OCI-LY1 (cell line): ENCODE measurements at regions not wholly inside any gene's neighbourhood (a gene's known extent, or its start where the extent isn't known, plus 50 kb on each side); places are given as distances from the start of the nearest gene placed in this dataset.

Experiments used
- CTCF ChIP-seq: fragments of 200-600 bp; sonication (generic), shearing (Covaris generic); IDR thresholded peaks from 2 replicates; pipeline ENCODE4 v1.5.1; 2017; ENCODE audit warnings: mild to moderate bottlenecking, antibody characterized with exemption, low read length, moderate library complexity, mixed read lengths
- EZH2 ChIP-seq: fragments of 200-600 bp; sonication (generic), shearing (Covaris generic); IDR thresholded peaks from 2 replicates; pipeline ENCODE4 v1.8.0; 2017; ENCODE audit warnings: borderline replicate concordance, mixed run types, mild to moderate bottlenecking, antibody characterized with exemption, low read length, moderate library complexity, mixed read lengths

- TF ChIP-seq CTCF: no peak
- no peak for TF ChIP-seq EZH2
Measured at GRCh38 chr2:217437290-217437870, 565.4 kb downstream of the TNS1 start.
